Transverse colon (tissue), 4 donors: ENCODE measurements at regions not wholly inside any gene's neighbourhood (a gene's known extent, or its start where the extent isn't known, plus 50 kb on each side); places are given as distances from the start of the nearest gene placed in this dataset.

Experiments
- EP300 ChIP-seq: sonication (generic); formaldehyde crosslinking; IDR thresholded peaks from one replicate; pipeline ENCODE4 v1.6.1; 2017; ENCODE audit warnings: antibody characterized with exemption, low read depth
- POLR2AphosphoS5 ChIP-seq, 3 donors: sonication (generic); formaldehyde crosslinking; IDR thresholded peaks; one replicate each; pipeline ENCODE4 v1.6.1; 2016; ENCODE audit warnings: antibody characterized with exemption in 3 of 3
- TF ChIP-seq, protein P1 (sequence below), 5 experiments: fragments of 200-600 bp in 3 of 5; fragments of 450-650 bp in 2 of 5; sonication (generic) in 3 of 5; IDR thresholded peaks; 1 replicate in 2 of 5; 2 replicates in 3 of 5; pipeline ENCODE4 v1.5.1; 2016 to 2017; ENCODE audit warnings: antibody characterized with exemption in 5 of 5, inconsistent platforms in 3 of 5, mild to moderate bottlenecking in 2 of 5, moderate library complexity in 1 of 5

DNA sequence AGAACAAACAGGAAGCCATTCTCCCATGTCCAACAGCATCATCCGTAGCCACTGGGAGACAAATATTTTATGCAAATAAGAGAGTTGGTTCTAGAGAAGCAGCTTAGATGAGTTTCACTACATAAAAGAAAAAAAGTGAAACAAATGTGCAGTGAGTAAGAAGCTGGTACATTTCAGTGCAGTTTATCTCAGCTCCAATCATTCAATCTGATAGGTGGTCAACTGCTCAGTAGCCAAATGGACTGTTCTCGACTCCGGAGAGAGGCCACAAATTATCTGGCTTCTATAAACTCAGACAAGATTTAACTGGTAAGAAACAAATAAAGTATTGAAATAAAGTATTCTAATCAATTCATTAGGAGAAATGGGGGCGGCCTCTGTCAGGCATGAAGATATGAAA is 68.3 kb downstream of the MAF start:
- TF ChIP-seq, protein P1, sequence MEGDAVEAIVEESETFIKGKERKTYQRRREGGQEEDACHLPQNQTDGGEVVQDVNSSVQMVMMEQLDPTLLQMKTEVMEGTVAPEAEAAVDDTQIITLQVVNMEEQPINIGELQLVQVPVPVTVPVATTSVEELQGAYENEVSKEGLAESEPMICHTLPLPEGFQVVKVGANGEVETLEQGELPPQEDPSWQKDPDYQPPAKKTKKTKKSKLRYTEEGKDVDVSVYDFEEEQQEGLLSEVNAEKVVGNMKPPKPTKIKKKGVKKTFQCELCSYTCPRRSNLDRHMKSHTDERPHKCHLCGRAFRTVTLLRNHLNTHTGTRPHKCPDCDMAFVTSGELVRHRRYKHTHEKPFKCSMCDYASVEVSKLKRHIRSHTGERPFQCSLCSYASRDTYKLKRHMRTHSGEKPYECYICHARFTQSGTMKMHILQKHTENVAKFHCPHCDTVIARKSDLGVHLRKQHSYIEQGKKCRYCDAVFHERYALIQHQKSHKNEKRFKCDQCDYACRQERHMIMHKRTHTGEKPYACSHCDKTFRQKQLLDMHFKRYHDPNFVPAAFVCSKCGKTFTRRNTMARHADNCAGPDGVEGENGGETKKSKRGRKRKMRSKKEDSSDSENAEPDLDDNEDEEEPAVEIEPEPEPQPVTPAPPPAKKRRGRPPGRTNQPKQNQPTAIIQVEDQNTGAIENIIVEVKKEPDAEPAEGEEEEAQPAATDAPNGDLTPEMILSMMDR (IDR thresholded peaks at IDR 0.05), result no peak
- no peak for TF ChIP-seq EP300
- no peak for TF ChIP-seq POLR2AphosphoS5 (IDR thresholded peaks at IDR 0.05)
